AG04449 (cell line): ENCODE measurements at regions not wholly inside any gene's neighbourhood (a gene's known extent, or its start where the extent isn't known, plus 50 kb on each side); places are given as distances from the start of the nearest gene placed in this dataset.
"Not testable (repeated sequence)": the region's sequence is repeated elsewhere in the genome, so short reads cannot be mapped to it uniquely, and the experiment has no call there.

ENCODE experiments used
- CTCF ChIA-PET: fragments of 350-600 bp; formaldehyde crosslinking; extraction: SDS; loops from one replicate; lab custom pipeline; 2021; ENCODE audit warnings: antibody characterized with exemption; lab: Yijun Ruan, JAX
- POLR2A ChIA-PET: fragments of 400-600, 350-600 bp; formaldehyde crosslinking; extraction: SDS; loops from one replicate; lab custom pipeline; 2020; ENCODE audit warnings: antibody characterized with exemption, inconsistent platforms; lab: Yijun Ruan, JAX
- DNase-seq: peaks from one replicate; pipeline ENCODE4 v3.0.0-alpha.2; 2010; ENCODE audit warnings: low read depth, low spot score
- H3K4me3 ChIP-seq: 2 replicates; pipeline ENCODE4 v1.5.1; 2011; ENCODE audit warnings: low read depth, mild to moderate bottlenecking, control low read depth, low read length
- TF ChIP-seq, protein P1 (sequence below): IDR thresholded peaks from one replicate; pipeline ENCODE4 v1.5.1; 2011; ENCODE audit warnings: mild to moderate bottlenecking, moderate library complexity, low read length, control low read depth, inconsistent platforms; ENCODE audit not compliant: insufficient read depth; ENCODE audit errors: missing control alignments

DNA sequence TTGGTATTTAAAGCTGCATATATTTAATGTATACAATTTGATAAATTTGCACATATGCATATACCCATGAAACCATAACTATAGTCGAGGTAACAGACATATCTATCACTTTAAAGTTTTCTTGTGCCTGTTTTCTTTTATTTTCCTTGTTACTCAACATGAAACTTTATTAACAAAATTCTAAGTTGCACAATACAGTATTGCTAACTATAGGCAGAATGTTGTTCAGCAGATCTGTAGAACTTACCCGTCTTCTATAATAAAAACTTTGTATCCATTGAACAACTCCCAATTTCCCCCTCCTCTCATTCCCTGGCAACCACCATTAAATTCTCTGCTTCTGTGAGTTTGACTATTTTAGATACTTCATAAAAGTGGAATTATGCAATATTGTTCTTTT is 404.6 kb upstream of the KCND2 start:
- no peak for DNase-seq
- POLR2A ChIA-PET = no interaction called here
- CTCF ChIA-PET = no interaction called here
- H3K4me3 ChIP-seq = no peak overlapping the region
- TF ChIP-seq, protein P1, sequence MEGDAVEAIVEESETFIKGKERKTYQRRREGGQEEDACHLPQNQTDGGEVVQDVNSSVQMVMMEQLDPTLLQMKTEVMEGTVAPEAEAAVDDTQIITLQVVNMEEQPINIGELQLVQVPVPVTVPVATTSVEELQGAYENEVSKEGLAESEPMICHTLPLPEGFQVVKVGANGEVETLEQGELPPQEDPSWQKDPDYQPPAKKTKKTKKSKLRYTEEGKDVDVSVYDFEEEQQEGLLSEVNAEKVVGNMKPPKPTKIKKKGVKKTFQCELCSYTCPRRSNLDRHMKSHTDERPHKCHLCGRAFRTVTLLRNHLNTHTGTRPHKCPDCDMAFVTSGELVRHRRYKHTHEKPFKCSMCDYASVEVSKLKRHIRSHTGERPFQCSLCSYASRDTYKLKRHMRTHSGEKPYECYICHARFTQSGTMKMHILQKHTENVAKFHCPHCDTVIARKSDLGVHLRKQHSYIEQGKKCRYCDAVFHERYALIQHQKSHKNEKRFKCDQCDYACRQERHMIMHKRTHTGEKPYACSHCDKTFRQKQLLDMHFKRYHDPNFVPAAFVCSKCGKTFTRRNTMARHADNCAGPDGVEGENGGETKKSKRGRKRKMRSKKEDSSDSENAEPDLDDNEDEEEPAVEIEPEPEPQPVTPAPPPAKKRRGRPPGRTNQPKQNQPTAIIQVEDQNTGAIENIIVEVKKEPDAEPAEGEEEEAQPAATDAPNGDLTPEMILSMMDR = no peak

DNA sequence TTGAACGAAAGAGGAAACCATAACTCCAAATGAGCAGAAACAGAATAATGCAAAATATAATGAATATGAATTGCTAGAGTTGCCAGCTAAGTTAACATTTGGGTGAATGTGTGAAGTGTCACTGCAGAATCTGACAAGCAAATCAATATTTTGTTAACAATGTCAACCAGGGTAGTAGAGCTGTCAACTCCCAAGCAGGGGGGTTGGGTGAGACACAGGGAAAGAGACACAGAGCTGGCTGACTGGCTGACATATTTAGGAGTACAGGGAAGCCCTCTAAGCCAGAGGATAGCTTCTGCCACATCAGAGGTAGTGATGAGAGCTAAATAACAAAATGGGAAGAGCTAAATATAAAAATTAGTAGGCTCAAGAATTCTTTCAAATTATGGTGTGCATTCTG is 393.1 kb upstream of the KCND2 start:
- CTCF ChIA-PET = no interaction called here
- DNase-seq = no peak
- H3K4me3 ChIP-seq = no peak overlapping the region
- TF ChIP-seq, protein P1 = no peak
- POLR2A ChIA-PET = no interaction called here

- H3K4me3 ChIP-seq = no peak overlapping the region
- no peak for DNase-seq
- TF ChIP-seq, protein P1 = no peak
- ChIA-PET CTCF (no interaction called here), POLR2A (no interaction called here)
Observed at GRCh38 chr7:119886007-119886406, 387.0 kb upstream of the KCND2 start.

- POLR2A ChIA-PET, CTCF ChIA-PET, H3K4me3 ChIP-seq, DNase-seq: not testable (repeated sequence)
Observed at GRCh38 chr7:119886525-119886924, 386.4 kb upstream of the KCND2 start.

DNA sequence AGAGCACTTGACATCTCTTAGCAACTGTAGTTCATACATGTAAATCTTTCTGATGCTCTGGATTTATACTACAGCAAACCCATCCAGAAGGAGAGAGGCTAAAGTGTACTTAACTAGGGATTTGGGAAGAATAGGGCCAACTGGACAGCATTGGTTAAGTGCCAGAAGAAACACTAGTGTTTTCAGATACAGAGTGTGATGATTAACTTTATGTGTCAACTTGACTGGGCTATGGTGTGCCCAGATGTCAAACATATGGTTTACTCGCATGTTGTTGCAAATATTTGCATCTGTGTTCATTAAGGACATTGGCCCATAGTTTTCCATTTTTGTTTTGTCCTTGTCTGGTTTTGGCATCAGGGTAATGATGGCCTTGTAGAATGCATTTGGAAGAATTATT is 384.7 kb upstream of the KCND2 start:
- POLR2A ChIA-PET = no interaction called here
- no peak overlapping the region for H3K4me3 ChIP-seq
- no peak for DNase-seq
- CTCF ChIA-PET = no interaction called here
- TF ChIP-seq, protein P1 = no peak

GRCh38 chr7:119890631-119891030 is 382.3 kb upstream of the KCND2 start:
- no peak for DNase-seq
- CTCF ChIA-PET = no interaction called here
- H3K4me3 ChIP-seq = no peak overlapping the region
- POLR2A ChIA-PET = no interaction called here
- TF ChIP-seq, protein P1 = no peak

- CTCF ChIA-PET = no interaction called here
- no peak for DNase-seq
- no peak overlapping the region for H3K4me3 ChIP-seq
- TF ChIP-seq, protein P1 = no peak
- POLR2A ChIA-PET = no interaction called here
Observed at GRCh38 chr7:119895320-119895719, 377.7 kb upstream of the KCND2 start.
